HG03095 (cell line): ENCODE measurements at regions not wholly inside any gene's neighbourhood (a gene's known extent, or its start where the extent isn't known, plus 50 kb on each side); places are given as distances from the start of the nearest gene placed in this dataset.
"Not testable (repeated sequence)": the region's sequence is repeated elsewhere in the genome, so short reads cannot be mapped to it uniquely, and the experiment has no call there.

Experiments
- ATAC-seq: cut with Tn5 transposase; IDR thresholded peaks from one replicate; pipeline ENCODE4 v1.9.1; 2021; ENCODE audit warnings: moderate library complexity; ENCODE audit not compliant: unreplicated experiment

DNA sequence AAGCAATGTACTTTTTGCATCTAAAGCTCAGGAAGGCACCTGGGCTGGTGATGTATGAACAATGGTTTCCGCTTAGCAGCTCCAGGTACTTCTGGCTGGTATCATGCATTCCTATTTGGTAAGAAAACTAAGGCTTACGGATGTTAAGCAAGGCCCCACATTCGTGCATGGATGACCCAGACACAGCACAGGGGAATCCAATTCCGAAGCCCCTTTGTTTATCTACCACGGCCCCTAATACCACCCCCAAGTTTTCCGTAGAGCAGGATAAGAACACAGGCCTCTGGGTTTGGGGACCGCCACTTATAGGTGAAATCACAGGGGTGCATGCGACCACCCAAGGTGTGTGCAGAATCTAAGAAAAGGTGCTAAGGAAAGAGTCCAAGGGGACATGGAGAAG, 192.1 kb upstream of the ID2 start:
- no peak for ATAC-seq

DNA sequence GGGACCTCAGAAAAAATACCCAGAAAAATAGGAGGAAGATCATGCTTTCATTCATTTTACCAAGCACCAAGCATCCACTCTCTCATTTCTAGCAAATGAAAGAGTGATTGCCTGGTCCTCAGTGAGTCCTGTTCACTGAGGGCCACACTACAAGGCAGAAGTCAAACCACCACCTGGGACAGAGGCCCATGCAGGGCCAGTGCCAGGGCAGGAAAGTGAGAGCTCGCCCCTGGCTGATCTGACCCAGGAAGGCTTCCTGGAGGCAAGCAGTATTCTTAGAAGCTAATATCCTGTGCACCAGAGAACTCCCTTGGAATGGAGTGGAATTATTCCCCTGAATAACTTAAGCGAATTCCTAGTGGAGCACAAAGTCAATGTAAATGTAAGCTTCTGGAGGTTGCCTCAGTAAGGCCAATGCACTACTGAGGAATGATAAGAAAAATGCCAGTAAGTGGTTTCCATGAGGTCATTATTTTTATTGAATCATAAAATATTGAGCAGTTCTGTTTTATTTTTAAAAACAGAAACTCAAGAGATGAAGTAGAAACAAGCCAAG, 191.6 kb upstream of the ID2 start:
- ATAC-seq = no peak

DNA sequence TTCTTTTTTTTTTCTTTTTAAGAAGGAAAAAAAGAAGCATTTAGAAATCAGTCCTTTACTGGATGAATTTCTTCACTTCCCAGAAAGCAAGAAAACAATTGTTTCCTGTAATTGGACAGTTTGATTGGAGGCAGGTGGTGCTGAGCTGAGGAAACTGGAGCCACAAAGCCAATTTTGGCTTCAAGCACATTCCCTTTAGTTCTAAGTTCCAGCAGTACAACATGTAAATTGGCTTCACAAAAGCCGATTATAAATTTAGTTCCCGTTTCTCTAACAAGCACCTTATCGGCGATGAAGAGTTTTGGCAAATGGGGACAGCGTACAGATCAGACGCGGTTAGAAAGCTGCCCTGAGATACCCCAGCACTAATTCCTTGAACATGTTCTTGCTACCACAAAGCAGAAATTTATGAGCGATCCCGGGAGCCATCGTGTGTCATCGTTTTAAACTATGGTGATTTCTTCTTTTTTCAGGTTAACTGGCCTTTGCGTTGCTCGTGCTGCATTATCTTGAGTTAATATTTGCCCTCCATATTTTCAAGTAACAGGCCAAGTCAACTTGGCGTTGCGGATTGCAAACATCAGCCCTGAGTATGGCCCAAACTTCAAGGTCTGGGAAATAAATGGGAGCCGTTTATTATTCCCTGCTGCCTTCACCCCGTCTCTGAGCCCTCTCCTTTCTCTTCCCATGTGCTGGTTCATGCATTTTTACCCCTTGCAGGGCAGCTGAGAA, 190.4 kb upstream of the ID2 start:
- ATAC-seq = no peak

DNA sequence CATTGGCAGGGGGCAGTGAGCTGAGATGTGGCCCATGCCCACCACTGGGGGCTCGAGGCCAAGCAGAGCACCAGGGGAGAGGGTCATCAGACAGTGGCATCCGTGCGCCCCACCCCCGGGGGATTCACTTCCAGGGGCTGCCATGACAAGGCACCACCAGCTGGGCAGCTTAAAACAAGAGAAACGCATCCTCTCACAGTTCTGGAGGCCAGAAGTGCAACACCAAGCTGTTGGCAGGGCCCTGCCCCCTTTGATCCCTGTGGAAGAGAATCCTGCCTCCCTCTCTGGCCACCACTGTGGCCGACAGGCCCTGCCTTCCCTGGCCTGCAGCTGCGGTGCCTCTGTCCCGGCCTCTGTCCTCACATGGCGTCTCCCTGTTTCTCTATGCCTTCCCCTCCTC, 187.7 kb upstream of the ID2 start:
- ATAC-seq = no peak

DNA sequence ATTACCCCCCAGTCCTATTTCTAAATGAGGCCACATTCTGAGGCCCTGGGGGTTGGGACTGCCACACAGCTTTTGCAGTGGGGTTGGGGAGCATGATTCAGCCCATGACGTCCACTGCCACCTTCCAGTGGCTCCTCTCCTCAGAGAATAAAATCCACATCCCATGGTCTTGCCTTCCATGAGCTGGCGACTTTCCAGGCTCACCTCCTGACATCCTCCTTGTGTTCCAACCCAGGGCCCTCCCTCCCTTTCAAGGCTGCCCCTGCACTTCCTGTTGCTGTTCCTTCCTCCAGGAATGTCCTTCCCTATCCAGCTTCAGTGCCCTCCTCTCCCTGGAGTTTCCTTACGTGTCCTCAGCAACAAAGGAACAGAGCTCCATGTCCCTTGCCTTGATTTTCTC, 187.3 kb upstream of the ID2 start:
- ATAC-seq = no peak

DNA sequence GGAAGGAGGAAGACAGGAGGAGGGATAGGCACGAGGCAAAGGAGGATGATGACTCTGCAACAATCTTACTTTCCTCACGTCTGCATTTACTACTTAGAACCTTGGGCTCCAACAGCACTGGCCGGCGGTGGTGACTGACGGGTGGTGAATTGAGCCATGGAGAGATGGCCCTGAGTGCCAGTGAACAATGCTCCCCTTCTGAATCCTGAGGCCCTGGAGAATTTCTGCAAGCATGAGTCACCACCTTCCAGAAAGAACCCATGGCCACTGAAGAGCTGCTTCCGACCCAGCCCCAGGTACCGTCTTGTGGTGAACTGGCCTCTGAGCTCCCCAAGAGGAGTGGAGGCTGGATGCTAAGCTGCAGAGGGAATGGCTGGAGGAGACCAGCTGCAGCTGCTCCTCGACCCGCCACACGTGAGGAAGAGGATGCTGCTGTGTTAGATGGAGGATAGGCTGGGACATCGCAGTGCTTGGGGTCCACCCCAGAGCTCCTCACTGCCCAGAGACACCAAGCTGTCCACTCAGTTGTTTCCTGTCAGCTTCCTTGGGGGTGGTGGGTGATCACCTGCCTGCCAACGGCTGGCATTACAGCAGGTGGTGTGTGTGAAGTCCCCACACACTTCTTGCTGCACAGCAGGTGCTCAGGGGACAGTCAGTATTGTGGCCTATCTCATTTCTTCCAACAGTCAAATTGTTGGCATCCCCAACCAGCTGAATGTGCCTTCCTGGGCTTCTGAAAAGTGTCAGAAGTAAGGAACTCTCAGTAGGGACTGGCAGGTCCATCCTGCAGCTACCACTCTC, 186.5 kb upstream of the ID2 start:
- ATAC-seq = no peak

DNA sequence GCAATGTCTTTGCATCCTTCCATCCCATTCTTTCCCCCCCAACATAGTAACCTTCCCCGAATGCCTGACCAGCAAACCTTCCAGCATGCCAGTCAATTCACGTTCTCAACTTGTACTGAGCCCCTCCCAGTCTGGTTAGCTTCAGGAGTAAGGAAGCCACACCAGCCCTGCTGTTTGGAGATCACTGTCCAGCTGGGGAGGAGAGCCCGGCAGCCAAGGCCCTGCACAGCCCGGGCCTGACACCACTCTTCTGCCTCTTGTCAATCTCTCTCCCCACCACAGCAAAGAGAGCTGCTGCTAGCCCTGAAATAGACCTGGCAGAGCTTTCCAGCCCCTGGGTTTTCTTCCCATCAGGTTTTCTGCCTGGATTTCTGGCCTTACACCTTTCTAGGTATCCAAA, 185.8 kb upstream of the ID2 start:
- no peak for ATAC-seq

DNA sequence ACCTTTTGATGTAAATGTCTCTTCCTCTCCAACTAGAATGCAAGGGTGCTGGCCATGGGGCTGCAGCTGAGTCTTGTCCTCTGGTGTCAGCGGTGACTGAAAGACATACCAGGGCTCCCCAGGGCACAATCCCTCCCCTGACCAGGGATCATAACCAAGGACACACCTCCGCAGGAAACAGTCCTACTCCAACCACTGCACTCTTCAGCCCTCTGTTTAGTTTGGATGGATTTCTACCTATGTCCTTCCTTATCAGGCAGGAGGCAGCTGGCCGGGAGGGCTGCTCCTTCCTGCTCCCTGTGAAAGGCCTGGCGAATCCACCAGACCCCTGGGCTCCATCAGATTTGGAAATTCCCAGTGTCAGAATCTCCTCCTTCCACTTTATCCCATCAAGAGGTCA, 185.2 kb upstream of the ID2 start:
- ATAC-seq = no peak

DNA sequence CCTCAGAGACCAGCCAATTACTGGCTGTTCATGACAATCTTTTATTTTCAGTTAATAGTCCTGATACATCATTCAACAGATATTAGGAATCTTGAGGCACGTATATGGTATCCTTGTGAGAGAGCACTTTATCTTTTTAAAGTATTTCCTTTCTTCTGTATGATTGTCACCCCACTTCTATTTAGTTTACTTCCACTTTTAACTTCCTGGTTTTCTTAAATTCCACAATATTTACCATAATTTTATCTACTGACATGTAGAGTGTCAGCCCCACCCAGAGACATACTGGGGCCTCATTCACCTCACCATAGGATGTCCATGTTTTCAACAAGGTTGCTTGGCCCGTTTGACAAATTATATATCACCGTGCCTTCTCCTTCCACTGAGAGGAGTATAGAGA, 182.9 kb upstream of the ID2 start:
- ATAC-seq = no peak

DNA sequence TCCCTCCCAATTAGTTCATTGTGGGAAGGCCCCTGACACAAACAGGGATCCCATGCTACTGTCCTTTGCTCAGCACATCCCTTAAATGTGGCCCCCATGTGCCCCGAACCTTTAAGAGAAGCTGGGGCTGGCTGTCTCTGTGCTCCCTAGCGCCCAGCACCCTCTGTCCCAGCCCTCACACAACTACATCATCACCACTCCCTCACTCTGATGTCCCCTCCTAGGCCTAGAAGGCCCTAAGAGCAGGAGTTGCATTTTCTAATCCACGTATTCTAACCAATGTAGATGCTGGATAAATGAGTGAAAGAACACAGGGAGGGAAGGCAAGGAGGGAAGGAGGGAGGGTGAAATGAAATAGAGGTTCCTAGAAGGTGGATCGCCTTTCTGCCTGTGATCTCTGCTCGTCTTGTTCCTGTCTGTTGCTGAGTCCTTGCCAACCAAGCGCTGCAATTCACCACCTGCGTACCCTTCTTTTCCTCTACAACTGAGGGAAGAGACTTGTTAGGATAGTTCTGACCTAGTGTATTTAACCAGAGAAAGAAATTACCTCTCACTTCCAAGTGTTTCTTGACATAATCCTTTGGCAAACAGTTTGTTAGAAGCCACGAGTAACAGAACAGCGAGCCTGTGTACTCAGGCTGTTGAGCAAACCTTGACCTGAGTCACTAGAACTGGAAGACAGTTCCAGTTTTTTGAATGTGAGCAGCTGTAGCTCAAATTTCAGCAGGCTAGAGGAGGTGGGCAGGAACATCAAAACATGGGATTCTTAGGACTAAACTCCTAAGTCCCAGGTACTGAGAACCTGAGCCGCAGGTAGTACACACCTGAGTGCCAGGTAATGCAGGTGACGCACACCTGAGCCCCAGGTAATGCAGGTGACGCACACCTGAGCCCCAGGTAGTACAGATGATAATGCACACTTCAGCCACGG, 181.5 kb upstream of the ID2 start:
- no peak for ATAC-seq

DNA sequence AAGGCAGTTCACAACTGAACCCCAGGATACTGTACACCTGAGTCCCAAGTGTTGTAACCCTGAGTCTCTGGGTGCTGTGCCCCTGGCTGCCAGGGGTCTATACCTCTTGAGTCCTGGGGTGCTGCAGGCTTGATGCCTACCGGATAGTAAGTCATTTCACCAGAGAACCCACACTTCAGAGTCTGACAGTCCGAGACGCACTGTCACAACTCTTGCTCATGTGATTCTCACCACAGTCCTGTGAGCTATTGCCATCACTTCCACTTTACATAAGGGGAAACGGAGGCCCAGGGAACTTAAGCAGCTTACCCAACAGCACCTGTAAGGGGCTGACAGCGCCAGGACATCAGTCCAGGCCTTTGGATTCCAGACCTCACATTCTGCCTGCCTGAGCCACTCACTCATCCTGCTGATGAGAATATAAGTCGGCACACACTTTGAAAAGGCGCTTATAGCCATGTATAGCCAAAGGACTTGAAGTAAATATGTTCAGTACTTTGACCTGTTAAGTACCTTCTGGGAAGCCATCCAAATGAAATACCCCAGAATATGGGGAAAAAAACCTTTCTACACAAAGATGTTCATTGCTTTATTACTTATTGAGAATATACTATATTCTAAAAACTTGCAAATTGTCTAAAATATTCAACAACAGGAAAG, 180.7 kb upstream of the ID2 start:
- ATAC-seq = no peak

DNA sequence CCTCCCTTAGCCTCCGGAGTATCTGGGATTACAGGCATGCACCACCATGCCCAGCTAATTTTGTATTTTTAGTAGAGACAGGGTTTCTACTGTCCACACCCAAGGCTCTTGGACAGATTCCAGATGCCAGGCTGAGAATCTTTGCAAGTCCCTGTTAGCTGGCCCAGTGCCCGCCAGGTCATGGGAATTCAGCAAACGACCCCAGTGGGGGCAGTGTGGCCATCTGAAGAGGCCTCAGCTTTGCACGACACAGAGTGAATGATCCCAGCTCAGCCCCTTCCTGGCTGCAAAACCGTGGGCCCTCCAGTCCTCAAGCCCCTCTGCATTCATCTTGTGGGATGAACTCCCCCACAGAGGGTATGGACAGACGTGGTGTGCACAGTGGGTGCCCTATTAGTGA, 179.5 kb upstream of the ID2 start:
- ATAC-seq = no peak

DNA sequence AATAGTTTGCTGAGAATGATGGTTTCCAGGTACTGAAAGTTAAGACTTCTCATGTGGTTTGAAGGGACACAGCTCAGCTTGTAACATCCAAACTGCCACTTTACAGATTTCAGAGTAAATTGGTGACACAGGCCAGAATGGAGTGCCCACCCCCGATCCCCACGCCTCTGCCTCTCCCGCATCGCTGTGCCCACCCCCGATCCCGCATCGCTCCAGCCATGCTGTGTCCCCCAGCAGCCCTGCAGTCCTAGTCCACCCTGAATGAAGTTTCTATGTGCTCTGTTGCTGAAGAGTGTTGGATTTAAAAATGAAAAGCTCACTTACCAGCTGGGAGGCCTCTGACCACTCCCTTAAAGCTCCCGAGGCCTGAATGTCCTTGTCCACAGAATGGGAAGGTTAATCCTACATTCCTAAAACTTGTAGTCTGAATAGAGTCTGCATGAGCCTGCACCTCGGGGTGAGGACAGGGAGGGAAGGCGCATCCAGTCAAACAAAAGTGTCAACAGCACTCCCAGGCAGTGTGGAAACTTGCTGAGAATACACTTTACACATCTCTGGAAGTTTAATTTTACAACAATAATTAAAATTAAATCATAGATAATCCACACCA, 176.4 kb upstream of the ID2 start:
- ATAC-seq = no peak

DNA sequence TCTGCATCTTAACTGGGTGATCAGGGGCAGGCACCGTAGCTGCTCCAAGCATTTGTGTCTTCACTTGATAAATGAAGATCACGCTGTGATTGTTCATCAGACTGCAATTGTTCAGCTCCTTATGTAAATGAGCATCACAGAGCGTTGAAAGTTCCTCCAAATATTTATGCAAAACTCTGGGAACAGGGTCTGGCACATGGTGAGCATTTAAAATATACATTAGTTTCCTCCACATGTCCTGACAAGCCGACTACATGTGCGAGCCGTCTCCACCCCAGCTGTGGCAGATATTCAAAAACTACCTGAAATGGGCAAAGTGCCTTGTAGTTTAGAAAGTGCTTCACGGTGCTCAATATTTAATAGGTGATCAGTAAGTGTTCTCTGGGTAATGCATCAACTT, 175.1 kb upstream of the ID2 start:
- ATAC-seq = no peak

DNA sequence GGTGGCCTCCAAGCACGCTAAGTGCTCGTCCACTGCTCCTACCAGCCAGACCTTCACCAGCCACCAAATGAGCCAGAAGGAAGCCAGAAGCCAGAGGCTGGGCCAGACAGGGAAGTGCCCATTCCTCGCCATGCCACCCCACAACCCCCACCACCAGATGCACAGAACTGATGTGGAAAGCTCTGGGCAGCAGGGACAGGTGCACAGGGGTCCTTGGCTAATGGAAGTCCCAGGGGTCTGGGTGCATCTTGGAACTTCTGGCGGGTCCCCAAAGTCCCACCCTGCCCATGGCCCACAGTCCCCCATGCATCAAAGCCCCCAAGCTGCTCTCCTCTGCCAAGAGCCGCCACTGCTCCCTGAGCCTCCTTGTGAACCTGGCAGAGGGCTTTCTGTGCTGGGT, 173.1 kb upstream of the ID2 start:
- ATAC-seq = no peak

DNA sequence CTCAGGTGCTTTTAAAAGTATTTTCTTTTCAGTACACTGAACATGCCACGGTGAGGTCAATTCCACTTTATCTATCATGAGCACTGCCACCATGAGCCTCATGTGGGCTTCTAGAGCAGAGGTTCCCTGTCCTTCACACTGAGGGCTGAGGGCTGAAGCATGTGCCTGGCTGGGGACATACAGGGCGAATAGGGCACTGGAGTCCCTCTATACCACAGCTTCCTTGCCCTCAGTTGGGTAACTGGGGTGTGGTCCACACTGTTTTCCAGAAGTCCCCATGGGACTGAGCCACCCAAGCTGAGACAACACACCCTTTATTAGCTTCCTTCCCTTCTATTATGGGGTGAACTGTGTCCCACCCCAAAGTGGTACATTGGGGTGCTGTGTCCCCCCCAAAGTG, 172.2 kb upstream of the ID2 start:
- no peak for ATAC-seq

DNA sequence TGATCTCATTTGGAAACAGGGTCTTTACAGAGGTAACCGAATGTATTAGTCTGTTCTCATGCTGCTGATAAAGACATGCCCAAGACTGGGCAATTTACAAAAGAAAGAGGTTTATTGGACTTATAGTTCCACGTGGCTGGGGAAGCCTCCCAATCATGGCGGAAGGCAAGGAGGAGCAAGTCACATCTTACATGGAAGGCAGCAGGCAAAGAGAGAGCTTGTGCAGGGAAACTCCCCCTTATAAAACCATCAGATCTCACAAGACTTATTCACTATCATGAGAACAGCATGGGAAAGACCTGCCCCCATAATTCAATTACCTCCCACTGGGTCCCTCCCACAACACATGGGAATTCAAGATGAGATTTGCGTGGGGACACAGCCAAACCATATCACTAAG, 171.8 kb upstream of the ID2 start:
- not testable (repeated sequence) for ATAC-seq

DNA sequence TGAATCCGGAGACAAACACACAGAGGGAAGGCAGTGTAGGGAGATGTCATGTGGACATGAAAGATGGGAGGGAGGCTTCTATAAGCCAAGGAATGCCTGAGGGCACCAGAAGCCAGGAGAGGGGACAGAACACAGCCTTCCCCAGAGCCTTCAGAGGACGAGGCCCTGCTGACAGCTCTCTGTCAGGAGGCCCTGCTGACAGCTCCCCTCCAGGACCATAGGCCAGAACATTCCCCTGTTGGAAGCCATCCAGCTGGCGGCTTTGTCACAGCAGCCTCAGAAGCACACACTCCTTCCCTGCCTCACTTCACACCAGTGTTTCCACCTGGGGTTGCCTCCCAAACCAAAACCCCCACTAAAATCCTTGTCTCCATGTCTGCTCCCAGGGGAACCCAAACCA, 171.3 kb upstream of the ID2 start:
- ATAC-seq = no peak

DNA sequence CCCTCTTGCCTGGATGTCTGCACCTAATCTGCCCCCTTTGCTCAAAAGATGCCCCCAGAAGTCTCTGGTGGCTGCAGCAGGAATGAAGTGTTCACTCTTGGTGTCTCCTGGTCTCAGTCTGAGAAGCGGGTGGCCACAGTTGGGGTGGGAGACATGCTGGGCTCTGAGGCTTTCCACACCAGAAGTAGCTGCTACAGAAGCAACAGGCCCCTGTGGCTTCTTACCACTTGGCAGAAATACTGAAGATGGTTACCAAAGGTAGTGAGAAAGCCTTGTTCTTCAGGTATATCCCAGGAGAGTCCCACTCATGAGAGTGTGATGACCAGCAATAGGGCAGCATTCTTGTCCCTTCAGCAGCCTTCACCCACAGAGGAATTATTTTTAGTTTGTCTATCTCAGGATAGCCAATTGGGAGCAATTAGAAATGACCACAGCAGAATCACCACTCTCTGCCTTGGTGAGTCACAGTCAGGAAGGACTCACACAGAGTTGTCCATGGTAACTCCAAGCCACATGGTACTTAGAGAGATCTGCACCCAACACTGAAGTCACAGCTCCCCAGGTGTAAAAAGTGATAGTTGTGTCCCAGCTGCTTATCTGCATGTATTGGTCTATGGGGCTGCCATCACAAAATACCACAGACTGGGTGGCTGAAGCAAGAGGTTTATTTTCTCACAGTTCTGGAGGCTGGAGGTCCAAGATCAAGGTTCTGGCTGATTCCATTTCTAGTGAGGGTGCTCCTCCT, 169.8 kb upstream of the ID2 start:
- no peak for ATAC-seq
